ELF-1 (cell line): ENCODE measurements at regions not wholly inside any gene's neighbourhood (a gene's known extent, or its start where the extent isn't known, plus 50 kb on each side); places are given as distances from the start of the nearest gene placed in this dataset.

Experiments used
- DNase-seq: peaks from one replicate; pipeline ENCODE4 v3.0.0-alpha.2; 2016; ENCODE audit warnings: low read depth, low spot score

- no peak for DNase-seq
These were observed 137.3 kb downstream of the TWIST2 start for GRCh38 chr2:238985041-238985729.

GRCh38 chr2:238985931-238986446, 138.1 kb downstream of the TWIST2 start:
- DNase-seq: no peak

- no peak for DNase-seq
These were observed 138.8 kb downstream of the TWIST2 start for GRCh38 chr2:238986491-238987351.

- DNase-seq: no peak
These were observed 139.6 kb downstream of the TWIST2 start for GRCh38 chr2:238987352-238987981.

- DNase-seq: no peak
These were observed 140.2 kb downstream of the TWIST2 start for GRCh38 chr2:238988105-238988504.

GRCh38 chr2:238988752-238989151, 140.9 kb downstream of the TWIST2 start:
- DNase-seq: no peak

- DNase-seq: no peak
These were observed 141.6 kb downstream of the TWIST2 start for GRCh38 chr2:238989484-238989883.

- DNase-seq: no peak
These were observed 146.5 kb downstream of the TWIST2 start for GRCh38 chr2:238994432-238994831.

GRCh38 chr2:238994876-238995275, 147.0 kb downstream of the TWIST2 start:
- DNase-seq: no peak

GRCh38 chr2:238995634-238996033, 147.7 kb downstream of the TWIST2 start:
- no peak for DNase-seq

- DNase-seq: no peak
These were observed 148.6 kb downstream of the TWIST2 start for GRCh38 chr2:238996331-238997136.

- no peak for DNase-seq
These were observed 149.2 kb downstream of the TWIST2 start for GRCh38 chr2:238997137-238997390.

- DNase-seq: no peak
These were observed 149.8 kb downstream of the TWIST2 start for GRCh38 chr2:238997684-238998083.
